LNCaP clone FGC (cell line): ENCODE measurements at regions not wholly inside any gene's neighbourhood (a gene's known extent, or its start where the extent isn't known, plus 50 kb on each side); places are given as distances from the start of the nearest gene placed in this dataset.

Experiments
- DNase-seq: peaks from one replicate; pipeline ENCODE4 v3.0.0-alpha.2; 2011; ENCODE audit warnings: low read depth
- H3K4me3 ChIP-seq: 2 replicates; pipeline ENCODE4 v1.5.1; 2011; ENCODE audit warnings: mild to moderate bottlenecking, low read depth, low read length, control low read depth
- TF ChIP-seq, protein P1 (sequence below): IDR thresholded peaks from 2 replicates; pipeline ENCODE4 v1.5.1; 2012; ENCODE audit warnings: mild to moderate bottlenecking; ENCODE audit not compliant: control insufficient read depth, insufficient read depth; ENCODE audit errors: extremely low read depth

DNA sequence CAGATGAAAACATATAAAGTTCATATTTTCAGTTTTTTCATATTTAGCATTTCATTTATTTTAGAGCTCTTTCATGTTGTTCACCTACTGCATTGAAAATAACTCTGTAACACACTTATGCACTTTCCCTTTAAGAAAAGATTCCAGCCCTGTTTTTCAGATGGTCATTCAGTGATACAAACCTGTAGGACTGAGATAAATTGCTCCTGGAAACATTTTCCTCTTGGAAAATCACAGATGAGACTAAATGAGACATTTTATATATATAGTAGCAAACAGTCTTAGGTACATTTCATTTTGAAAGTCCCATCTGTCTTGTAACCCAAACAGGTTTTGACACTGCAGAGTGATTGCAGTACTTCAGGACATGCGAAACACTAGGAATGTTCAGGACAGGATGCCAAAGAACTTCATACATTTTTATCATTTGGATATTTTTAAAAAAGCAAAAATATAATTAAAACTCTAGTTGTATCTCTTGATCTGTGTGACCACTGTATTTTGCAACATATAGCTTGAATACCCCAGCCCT lies 412.4 kb downstream of the MTX2 start:
- TF ChIP-seq, protein P1, sequence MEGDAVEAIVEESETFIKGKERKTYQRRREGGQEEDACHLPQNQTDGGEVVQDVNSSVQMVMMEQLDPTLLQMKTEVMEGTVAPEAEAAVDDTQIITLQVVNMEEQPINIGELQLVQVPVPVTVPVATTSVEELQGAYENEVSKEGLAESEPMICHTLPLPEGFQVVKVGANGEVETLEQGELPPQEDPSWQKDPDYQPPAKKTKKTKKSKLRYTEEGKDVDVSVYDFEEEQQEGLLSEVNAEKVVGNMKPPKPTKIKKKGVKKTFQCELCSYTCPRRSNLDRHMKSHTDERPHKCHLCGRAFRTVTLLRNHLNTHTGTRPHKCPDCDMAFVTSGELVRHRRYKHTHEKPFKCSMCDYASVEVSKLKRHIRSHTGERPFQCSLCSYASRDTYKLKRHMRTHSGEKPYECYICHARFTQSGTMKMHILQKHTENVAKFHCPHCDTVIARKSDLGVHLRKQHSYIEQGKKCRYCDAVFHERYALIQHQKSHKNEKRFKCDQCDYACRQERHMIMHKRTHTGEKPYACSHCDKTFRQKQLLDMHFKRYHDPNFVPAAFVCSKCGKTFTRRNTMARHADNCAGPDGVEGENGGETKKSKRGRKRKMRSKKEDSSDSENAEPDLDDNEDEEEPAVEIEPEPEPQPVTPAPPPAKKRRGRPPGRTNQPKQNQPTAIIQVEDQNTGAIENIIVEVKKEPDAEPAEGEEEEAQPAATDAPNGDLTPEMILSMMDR: no peak
- H3K4me3 ChIP-seq: no peak overlapping the region
- DNase-seq: no peak

DNA sequence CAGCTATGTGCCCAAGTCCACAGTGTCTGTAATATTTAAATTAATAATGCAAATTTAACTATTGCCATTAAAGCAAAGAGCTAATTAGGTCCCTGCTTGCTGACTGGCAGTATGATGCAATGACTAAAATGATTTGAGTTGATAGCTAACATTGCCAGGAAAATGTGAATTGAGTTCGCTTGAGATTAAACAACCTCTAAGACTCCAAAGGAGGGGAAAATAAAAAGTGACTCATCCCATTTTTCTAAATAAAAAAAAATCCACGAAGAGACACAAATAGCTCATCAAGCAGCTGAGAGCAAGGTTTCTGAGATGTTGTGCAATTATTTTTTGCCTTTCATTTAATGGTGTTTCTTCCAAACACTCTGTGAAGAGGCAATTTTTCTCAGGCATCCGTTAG lies 413.0 kb downstream of the MTX2 start:
- TF ChIP-seq, protein P1: no peak
- no peak for DNase-seq
- H3K4me3 ChIP-seq: no peak overlapping the region

DNA sequence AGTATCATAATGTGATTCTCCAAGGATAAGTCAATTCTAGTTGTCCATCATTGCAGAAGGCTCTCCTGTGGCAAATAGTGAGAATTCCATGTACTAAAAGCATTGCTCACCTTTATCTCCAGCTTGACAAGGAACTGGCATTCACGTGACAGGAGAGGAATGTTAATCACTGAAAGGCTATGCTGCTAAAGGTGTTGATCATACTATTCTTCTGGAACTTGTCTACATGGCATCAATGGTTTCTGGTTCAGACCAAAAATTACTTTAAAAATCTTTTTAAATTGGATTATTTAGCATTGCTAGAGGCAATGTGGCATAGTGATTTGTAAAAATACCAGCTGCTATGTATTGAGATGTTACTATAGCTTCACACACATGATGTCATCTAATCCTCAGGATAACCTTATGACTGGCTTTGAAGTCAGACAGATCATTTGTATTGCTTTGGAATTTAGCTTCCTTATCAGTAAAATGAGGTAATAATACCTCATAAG lies 414.4 kb downstream of the MTX2 start:
- no peak for DNase-seq
- TF ChIP-seq, protein P1: no peak
- H3K4me3 ChIP-seq: no peak overlapping the region

DNA sequence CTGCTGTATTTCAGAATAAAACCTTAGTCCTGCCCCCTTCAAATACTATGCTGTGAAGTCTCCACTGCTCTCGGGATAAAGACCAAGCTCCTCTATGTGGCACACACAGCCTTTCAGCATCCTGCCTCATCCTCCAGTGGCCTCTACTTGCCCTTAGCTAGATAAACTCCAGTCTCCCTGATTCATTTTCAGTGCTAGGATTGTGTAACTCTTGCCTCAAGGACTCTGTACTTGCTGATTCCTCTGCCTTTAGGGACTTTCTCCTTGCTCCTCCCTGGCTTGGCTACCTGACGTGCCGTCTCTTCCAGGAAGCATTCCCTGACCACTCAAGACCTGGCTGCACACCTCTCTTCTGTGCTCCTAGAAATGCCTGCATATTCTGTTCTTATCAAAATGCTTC lies 416.7 kb downstream of the MTX2 start:
- H3K4me3 ChIP-seq: no peak overlapping the region
- TF ChIP-seq, protein P1: no peak
- DNase-seq: no peak

DNA sequence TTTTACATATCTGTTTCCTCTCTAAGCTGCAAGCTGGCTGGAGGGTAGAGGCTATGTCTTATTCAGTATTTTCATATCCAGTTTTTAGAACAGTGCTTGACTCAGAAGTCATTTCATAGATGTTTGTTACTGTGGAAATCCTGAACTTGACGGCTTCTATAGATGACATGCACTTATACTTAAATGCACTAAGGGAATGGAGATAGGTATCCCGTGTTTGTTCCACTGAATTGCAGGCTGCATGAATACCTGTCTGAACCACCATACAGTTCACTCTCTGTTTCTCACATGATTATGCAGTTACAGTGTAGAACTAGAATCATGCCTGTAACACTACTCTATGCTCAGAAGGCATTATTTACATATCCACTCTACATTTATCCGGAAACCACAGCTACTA lies 417.1 kb downstream of the MTX2 start:
- TF ChIP-seq, protein P1: no peak
- no peak overlapping the region for H3K4me3 ChIP-seq
- DNase-seq: no peak

DNA sequence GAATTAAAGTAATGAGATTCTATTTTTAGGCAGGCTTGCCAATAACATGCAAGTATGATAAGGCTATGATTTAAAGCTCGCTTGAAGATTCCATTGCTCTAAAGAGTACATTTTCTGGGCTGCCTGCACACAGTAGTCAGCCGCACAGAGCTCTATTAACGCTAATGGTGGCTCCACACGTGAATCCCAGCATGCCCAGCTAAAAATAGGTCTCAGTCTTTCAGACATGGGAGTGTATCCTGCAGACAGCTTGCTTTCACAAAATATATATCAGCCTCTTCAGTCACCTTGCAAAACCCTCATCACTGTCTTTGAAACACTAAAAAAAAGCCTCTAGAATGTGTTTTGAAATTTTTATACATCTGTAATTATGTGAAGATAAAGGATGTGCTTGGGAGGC lies 418.1 kb downstream of the MTX2 start:
- TF ChIP-seq, protein P1: no peak
- H3K4me3 ChIP-seq: no peak overlapping the region
- no peak for DNase-seq

DNA sequence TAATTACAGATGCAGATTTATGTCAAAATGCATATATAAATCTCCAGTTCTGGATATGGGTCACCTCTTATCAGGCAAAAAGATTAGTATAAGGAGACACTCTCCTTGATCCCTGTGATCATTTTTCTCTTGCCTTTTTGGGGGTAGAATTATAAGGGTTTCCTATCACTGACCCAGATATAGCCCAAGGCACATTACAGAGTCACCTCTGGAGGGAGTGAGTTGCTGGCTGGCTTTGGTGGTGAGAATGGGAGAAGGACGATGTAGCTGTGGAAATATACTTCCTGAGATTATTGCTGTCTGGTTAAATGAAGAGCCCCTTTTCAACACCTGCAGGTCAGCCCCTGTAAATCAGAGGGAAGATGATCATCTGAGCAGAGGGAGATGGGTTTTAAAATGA lies 418.7 kb downstream of the MTX2 start:
- H3K4me3 ChIP-seq: no peak overlapping the region
- TF ChIP-seq, protein P1: no peak
- DNase-seq: no peak
